ENCODE measurements at regions not wholly inside any gene's neighbourhood (a gene's known extent, or its start where the extent isn't known, plus 50 kb on each side); places are given as distances from the start of the nearest gene placed in this dataset.

- TF ChIP-seq POLR2A (IDR thresholded peaks at IDR 0.05; ENCODE audit: low read depth, low read length) = no peak
- TF ChIP-seq CTCF (IDR thresholded peaks at IDR 0.05; ENCODE audit: extremely low read depth in 1 of 2, insufficient read depth in 1 of 2, low read depth in 1 of 2, low read length in 2 of 2) = no peak
- TF ChIP-seq POLR2AphosphoS5 (IDR thresholded peaks at IDR 0.05; ENCODE audit: insufficient read depth, low read depth, low read length) = no peak
- no peak for TF ChIP-seq EZH2 (IDR thresholded peaks at IDR 0.05; ENCODE audit: borderline replicate concordance, low read depth, low read length, severe bottlenecking)
- TF ChIP-seq MAX (IDR thresholded peaks at IDR 0.05; ENCODE audit: insufficient read depth, insufficient read length) = no peak
- no peak for TF ChIP-seq MYC (IDR thresholded peaks at IDR 0.05; ENCODE audit: low read depth, low read length)
- no peak for TF ChIP-seq FOS (IDR thresholded peaks at IDR 0.05; ENCODE audit: borderline replicate concordance, insufficient read depth, low read length)
- no peak for TF ChIP-seq JUN (IDR thresholded peaks at IDR 0.05; ENCODE audit: borderline replicate concordance, insufficient read depth, insufficient read length, low read depth)
- TF ChIP-seq GATA2 (IDR thresholded peaks at IDR 0.05; ENCODE audit: insufficient read depth, insufficient read length, low read depth, low read length) = no peak
These were observed 326.7 kb upstream of the NCAM1 start for GRCh38 chr11:112634551-112634950.
